ENCODE measurements at regions not wholly inside any gene's neighbourhood (a gene's known extent, or its start where the extent isn't known, plus 50 kb on each side); places are given as distances from the start of the nearest gene placed in this dataset.

GRCh38 chr3:102158080-102158740 is 276.6 kb upstream of the ZPLD1 start:
- TF ChIP-seq ELF1 (IDR thresholded peaks at IDR 0.05; ENCODE audit: borderline replicate concordance, low read depth) (no peak), EZH2phosphoT487 (IDR thresholded peaks at IDR 0.05; ENCODE audit: borderline replicate concordance) (no peak), RAD21 (IDR thresholded peaks at IDR 0.05; ENCODE audit: low read depth) (no peak), POLR2A (IDR thresholded peaks at IDR 0.05; ENCODE audit: borderline replicate concordance, extremely low read depth, insufficient read depth, insufficient read length) (no peak), SP1 (IDR thresholded peaks at IDR 0.05; ENCODE audit: low read depth) (no peak), POLR2AphosphoS5 (IDR thresholded peaks at IDR 0.05; ENCODE audit: low read depth, low read length) (no peak), EGR1 (IDR thresholded peaks at IDR 0.05; ENCODE audit: low read depth) (no peak), YY1 (IDR thresholded peaks at IDR 0.05; ENCODE audit: extremely low read depth, insufficient replicate concordance, low read depth, low read length) (no peak), REST (IDR thresholded peaks at IDR 0.05; ENCODE audit: low read depth) (no peak), CEBPB (IDR thresholded peaks at IDR 0.05; ENCODE audit: low read depth) (no peak)
- TF ChIP-seq, protein P1, sequence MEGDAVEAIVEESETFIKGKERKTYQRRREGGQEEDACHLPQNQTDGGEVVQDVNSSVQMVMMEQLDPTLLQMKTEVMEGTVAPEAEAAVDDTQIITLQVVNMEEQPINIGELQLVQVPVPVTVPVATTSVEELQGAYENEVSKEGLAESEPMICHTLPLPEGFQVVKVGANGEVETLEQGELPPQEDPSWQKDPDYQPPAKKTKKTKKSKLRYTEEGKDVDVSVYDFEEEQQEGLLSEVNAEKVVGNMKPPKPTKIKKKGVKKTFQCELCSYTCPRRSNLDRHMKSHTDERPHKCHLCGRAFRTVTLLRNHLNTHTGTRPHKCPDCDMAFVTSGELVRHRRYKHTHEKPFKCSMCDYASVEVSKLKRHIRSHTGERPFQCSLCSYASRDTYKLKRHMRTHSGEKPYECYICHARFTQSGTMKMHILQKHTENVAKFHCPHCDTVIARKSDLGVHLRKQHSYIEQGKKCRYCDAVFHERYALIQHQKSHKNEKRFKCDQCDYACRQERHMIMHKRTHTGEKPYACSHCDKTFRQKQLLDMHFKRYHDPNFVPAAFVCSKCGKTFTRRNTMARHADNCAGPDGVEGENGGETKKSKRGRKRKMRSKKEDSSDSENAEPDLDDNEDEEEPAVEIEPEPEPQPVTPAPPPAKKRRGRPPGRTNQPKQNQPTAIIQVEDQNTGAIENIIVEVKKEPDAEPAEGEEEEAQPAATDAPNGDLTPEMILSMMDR (IDR thresholded peaks at IDR 0.05 in 2 of 3, conservative IDR thresholded peaks at IDR 0.05 in 1 of 3; ENCODE audit: borderline replicate concordance in 1 of 3, insufficient read depth in 1 of 3, low read depth in 2 of 3, low read length in 2 of 3) = no peak
- TF ChIP-seq, protein P2, sequence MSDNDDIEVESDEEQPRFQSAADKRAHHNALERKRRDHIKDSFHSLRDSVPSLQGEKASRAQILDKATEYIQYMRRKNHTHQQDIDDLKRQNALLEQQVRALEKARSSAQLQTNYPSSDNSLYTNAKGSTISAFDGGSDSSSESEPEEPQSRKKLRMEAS (IDR thresholded peaks at IDR 0.05) = no peak
- TF ChIP-seq, protein P3, sequence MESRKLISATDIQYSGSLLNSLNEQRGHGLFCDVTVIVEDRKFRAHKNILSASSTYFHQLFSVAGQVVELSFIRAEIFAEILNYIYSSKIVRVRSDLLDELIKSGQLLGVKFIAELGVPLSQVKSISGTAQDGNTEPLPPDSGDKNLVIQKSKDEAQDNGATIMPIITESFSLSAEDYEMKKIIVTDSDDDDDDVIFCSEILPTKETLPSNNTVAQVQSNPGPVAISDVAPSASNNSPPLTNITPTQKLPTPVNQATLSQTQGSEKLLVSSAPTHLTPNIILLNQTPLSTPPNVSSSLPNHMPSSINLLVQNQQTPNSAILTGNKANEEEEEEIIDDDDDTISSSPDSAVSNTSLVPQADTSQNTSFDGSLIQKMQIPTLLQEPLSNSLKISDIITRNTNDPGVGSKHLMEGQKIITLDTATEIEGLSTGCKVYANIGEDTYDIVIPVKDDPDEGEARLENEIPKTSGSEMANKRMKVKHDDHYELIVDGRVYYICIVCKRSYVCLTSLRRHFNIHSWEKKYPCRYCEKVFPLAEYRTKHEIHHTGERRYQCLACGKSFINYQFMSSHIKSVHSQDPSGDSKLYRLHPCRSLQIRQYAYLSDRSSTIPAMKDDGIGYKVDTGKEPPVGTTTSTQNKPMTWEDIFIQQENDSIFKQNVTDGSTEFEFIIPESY (IDR thresholded peaks at IDR 0.05; ENCODE audit: extremely low read depth, insufficient replicate concordance, low read length) = no peak

Data from HCT116 (cell line).